PC-3 (cell line): ENCODE measurements at regions not wholly inside any gene's neighbourhood (a gene's known extent, or its start where the extent isn't known, plus 50 kb on each side); places are given as distances from the start of the nearest gene placed in this dataset.

ENCODE experiments used
- EZH2 ChIP-seq: fragments of 300-600 bp; sonication (generic); IDR thresholded peaks from one replicate; pipeline ENCODE4 v1.6.1; 2017; ENCODE audit warnings: antibody characterized with exemption, mild to moderate bottlenecking, low read length; ENCODE audit not compliant: unreplicated experiment
- EZH2phosphoT487 ChIP-seq: fragments of 300-600 bp; sonication (generic); IDR thresholded peaks from 2 replicates; pipeline ENCODE4 v1.6.1; 2018; ENCODE audit warnings: mild to moderate bottlenecking, antibody characterized with exemption, low read length, borderline replicate concordance
- TF ChIP-seq, protein P1 (sequence below): fragments of 300-600 bp; sonication (generic); conservative IDR thresholded peaks from 2 replicates; pipeline ENCODE4 v1.5.1; 2017; ENCODE audit warnings: antibody characterized with exemption, low read depth, mild to moderate bottlenecking, low read length

- TF ChIP-seq, protein P1, sequence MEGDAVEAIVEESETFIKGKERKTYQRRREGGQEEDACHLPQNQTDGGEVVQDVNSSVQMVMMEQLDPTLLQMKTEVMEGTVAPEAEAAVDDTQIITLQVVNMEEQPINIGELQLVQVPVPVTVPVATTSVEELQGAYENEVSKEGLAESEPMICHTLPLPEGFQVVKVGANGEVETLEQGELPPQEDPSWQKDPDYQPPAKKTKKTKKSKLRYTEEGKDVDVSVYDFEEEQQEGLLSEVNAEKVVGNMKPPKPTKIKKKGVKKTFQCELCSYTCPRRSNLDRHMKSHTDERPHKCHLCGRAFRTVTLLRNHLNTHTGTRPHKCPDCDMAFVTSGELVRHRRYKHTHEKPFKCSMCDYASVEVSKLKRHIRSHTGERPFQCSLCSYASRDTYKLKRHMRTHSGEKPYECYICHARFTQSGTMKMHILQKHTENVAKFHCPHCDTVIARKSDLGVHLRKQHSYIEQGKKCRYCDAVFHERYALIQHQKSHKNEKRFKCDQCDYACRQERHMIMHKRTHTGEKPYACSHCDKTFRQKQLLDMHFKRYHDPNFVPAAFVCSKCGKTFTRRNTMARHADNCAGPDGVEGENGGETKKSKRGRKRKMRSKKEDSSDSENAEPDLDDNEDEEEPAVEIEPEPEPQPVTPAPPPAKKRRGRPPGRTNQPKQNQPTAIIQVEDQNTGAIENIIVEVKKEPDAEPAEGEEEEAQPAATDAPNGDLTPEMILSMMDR = no peak
- TF ChIP-seq EZH2 (no peak), EZH2phosphoT487 (no peak)
Observed at GRCh38 chr2:47232738-47233415, 56.6 kb upstream of the CALM2 start.
